Naive thymus-derived CD4-positive, alpha-beta T cell (primary cell): ENCODE measurements at regions not wholly inside any gene's neighbourhood (a gene's known extent, or its start where the extent isn't known, plus 50 kb on each side); places are given as distances from the start of the nearest gene placed in this dataset.

Experiments
- ATAC-seq: fragments of 150-1000 bp; cut with Tn5 transposase; 2 replicates; pipeline ENCODE4 v1.10.0; 2021; ENCODE audit warnings: mild to moderate bottlenecking, moderate library complexity
- CTCF ChIA-PET: fragments of 350-600 bp; sonication (Branson Sonifier 250); formaldehyde crosslinking; loops from one replicate; lab custom pipeline; 2021; ENCODE audit warnings: antibody characterized with exemption; lab: Charles Lee
- POLR2A ChIA-PET: fragments of 350-600 bp; sonication (Branson Sonifier 250); formaldehyde crosslinking; loops from one replicate; lab custom pipeline; 2021; ENCODE audit warnings: antibody characterized with exemption, inconsistent platforms; lab: Charles Lee
- DNase-seq, 9 donors: peaks; one replicate each; pipeline versions ENCODE4 v3.0.0 to v3.0.0-alpha.2; 2020 to 2022; ENCODE audit warnings: mixed read lengths in 1 of 9
- H3K27ac ChIP-seq: one replicate; pipeline ENCODE4 v1.7.0; 2013; ENCODE audit warnings: mild to moderate bottlenecking, low read depth, low read length, moderate library complexity
- H3K27me3 ChIP-seq, 2 donors: one replicate each; pipeline ENCODE4 v1.7.0; 2013; ENCODE audit warnings: low read length in 2 of 2, mild to moderate bottlenecking in 2 of 2, moderate library complexity in 2 of 2; ENCODE audit not compliant: control insufficient read depth in 2 of 2, insufficient read depth in 2 of 2
- H3K36me3 ChIP-seq, 3 experiments: 1 replicate in 2 of 3; 2 replicates in 1 of 3; pipeline ENCODE4 v1.7.0; 2013; ENCODE audit warnings: low read length in 3 of 3, mild to moderate bottlenecking in 3 of 3, moderate library complexity in 1 of 3; ENCODE audit not compliant: insufficient read depth in 3 of 3, control insufficient read depth in 2 of 3
- H3K4me1 ChIP-seq, 2 donors: one replicate each; pipeline ENCODE4 v1.7.0; 2013; ENCODE audit warnings: low read length in 2 of 2, mild to moderate bottlenecking in 2 of 2, moderate library complexity in 1 of 2; ENCODE audit not compliant: control insufficient read depth in 2 of 2, insufficient read depth in 2 of 2
- H3K4me3 ChIP-seq: 2 replicates; pipeline ENCODE4 v1.7.0; 2013; ENCODE audit warnings: mild to moderate bottlenecking, low read length
- H3K9me3 ChIP-seq, 3 experiments: 1 replicate in 2 of 3; 2 replicates in 1 of 3; pipeline ENCODE4 v1.7.0; 2013; ENCODE audit warnings: low read length in 3 of 3; ENCODE audit not compliant: control insufficient read depth in 2 of 3
- H3K27ac Mint-ChIP-seq, 9 donors: one replicate each; pipeline ENCODE4 v1.8.0; 2020 to 2022; ENCODE audit warnings: mixed read lengths in 9 of 9, mild to moderate bottlenecking in 8 of 9, moderate library complexity in 5 of 9, inconsistent platforms in 2 of 9
- H3K27me3 Mint-ChIP-seq, 5 donors: one replicate each; pipeline ENCODE4 v1.8.0; 2021 to 2022; ENCODE audit warnings: mixed read lengths in 5 of 5, mild to moderate bottlenecking in 1 of 5
- H3K36me3 Mint-ChIP-seq, 5 donors: one replicate each; pipeline ENCODE4 v1.8.0; 2020 to 2022; ENCODE audit warnings: mixed read lengths in 5 of 5, mild to moderate bottlenecking in 3 of 5, inconsistent platforms in 1 of 5
- H3K4me1 Mint-ChIP-seq, 7 donors: one replicate each; pipeline ENCODE4 v1.8.0; 2020 to 2022; ENCODE audit warnings: mixed read lengths in 7 of 7, mild to moderate bottlenecking in 3 of 7, inconsistent platforms in 1 of 7
- H3K4me3 Mint-ChIP-seq, 10 donors: one replicate each; pipeline ENCODE4 v1.8.0; 2020 to 2022; ENCODE audit warnings: mild to moderate bottlenecking in 10 of 10, mixed read lengths in 10 of 10, moderate library complexity in 6 of 10, inconsistent platforms in 2 of 10
- H3K9me3 Mint-ChIP-seq, 11 donors: one replicate each; pipeline ENCODE4 v1.8.0; 2020 to 2022; ENCODE audit warnings: mixed read lengths in 11 of 11, mild to moderate bottlenecking in 4 of 11, inconsistent platforms in 1 of 11, moderate library complexity in 1 of 11
- intact Hi-C, 2 donors: fragments of 100-400 bp; cut with micrococcal nuclease; formaldehyde crosslinking; loops; one replicate each; pipeline ENCODE4 v1.15.1; 2023

DNA sequence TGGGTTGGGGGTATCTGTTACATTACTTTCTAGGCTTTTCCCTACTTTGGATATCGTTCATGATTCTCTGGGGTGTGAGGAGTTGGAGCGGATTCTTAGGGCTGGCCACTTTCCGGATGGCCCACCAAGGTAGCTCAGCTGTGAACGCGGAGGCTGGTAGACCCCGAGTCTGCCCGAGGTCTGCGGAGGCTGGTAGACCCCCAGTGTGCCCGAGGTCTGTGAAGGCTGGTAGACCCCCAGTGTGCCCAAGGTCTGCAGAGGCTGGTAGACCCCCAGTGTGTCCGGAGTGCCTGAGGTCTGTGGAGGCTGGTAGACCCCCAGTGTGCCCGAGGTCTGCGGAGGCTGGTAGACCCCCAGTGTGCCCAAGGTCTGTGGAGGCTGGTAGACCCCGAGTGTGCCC lies 99.2 kb upstream of the ZNF469 start:
- no peak for DNase-seq
- Mint-ChIP-seq H3K4me3 (no peak overlapping the region), H3K27me3 (peaks cover 0 to 8% (median 0%) of the 10 kb centered on the region in 5 donors), H3K36me3 (peaks cover 0 to 6% (median 0%) of the 10 kb centered on the region in 5 donors), H3K4me1 (no peaks in the 10 kb centered on the region), H3K27ac (no peak overlapping the region), H3K9me3 (peaks cover 0 to 10% (median 4%) of the 10 kb centered on the region in 11 donors)
- ATAC-seq, result no peak
- H3K9me3 ChIP-seq, result peaks cover 0 to 16% (median 0%) of the 10 kb centered on the region in 3 experiments
- no peaks in the 10 kb centered on the region for H3K36me3 ChIP-seq
- CTCF ChIA-PET, result no interaction called here
- POLR2A ChIA-PET, result no interaction called here
- no peak overlapping the region for H3K27ac ChIP-seq
- intact Hi-C loops, result no loop called here
- H3K27me3 ChIP-seq, result no peaks in the 10 kb centered on the region
- no peaks in the 10 kb centered on the region for H3K4me1 ChIP-seq
- no peak overlapping the region for H3K4me3 ChIP-seq

DNA sequence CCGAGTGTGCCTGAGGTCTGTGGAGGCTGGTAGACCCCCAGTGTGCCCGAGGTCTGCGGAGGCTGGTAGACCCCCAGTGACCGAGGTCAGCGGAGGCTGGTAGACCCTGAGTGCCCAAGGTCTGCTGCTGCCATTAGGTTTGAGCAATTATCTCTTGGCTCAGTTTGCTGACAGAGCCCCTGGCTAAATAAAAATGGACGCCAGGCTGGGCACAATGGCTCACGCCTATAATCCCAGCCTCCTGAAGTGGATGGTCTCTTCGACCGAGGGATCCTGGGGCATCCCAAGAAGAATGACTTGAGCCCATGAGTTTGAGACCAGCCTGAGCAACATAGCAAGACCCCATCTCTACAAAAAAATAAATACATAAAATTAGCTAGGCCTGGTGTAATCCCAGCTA lies 98.7 kb upstream of the ZNF469 start:
- peaks cover 0 to 20% (median 0%) of the 10 kb centered on the region in 3 experiments for H3K9me3 ChIP-seq
- ChIA-PET POLR2A (no interaction called here), CTCF (no interaction called here)
- peaks cover 0 to 6% (median 0%) of the 10 kb centered on the region in 5 donors for H3K36me3 Mint-ChIP-seq
- H3K4me3 ChIP-seq, result no peak overlapping the region
- DNase-seq (no peak), ATAC-seq (no peak)
- intact Hi-C loops, result no loop called here
- peaks cover 0 to 9% (median 4%) of the 10 kb centered on the region in 11 donors for H3K9me3 Mint-ChIP-seq
- H3K4me3 Mint-ChIP-seq, result no peak overlapping the region
- no peaks in the 10 kb centered on the region for H3K4me1 Mint-ChIP-seq
- no peaks in the 10 kb centered on the region for H3K36me3 ChIP-seq
- no peak overlapping the region for H3K27ac Mint-ChIP-seq
- peaks cover 0 to 8% (median 0%) of the 10 kb centered on the region in 5 donors for H3K27me3 Mint-ChIP-seq
- no peak overlapping the region for H3K27ac ChIP-seq
- H3K27me3 ChIP-seq, result no peaks in the 10 kb centered on the region
- no peaks in the 10 kb centered on the region for H3K4me1 ChIP-seq

DNA sequence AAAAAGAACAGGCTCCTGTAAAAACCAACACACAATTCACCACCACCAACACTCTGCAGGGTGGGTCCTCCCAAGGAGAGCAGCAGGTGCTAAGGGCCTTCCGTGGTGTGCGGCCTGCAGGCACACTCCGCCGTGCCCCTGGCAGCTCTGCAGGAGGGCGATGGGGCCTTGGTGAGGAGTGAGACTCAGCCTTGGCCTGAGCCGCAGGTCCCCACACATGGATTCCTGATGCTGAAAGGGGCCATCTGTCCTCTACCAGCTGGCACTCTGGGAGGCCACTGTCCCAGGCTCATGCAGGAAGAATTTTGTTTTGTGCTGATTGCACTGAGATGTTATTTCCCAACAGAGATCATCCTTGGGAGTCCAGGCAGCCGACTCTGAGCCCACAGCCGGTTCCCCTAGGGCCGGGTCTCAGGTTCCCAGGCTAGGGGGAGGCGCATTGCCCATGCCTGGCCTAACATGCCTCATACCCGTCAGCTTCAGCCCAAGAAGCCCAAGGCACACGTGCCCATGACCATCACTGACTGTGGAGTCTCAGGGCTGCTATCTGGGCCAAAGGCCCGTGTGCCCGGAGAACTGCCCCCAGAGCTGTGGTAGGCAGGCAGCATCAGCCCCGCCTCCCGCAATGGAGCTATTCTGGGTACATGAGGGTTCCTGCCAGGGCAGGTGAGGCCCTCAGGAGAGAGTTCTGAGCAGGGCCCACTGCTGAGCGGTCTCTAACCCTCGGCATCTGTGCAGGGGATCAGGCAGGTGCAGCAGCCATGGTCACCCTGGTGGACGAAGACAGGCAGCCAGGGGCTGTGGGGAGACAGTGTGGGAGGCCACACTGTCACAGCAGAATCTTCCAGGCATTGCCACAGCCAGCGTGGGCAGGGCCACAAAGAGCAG lies 97.9 kb upstream of the ZNF469 start:
- Mint-ChIP-seq H3K27me3 (peaks cover 0 to 8% (median 0%) of the 10 kb centered on the region in 5 donors), H3K4me1 (no peaks in the 10 kb centered on the region), H3K27ac (no peak overlapping the region), H3K36me3 (peaks cover 0 to 6% (median 0%) of the 10 kb centered on the region in 5 donors), H3K9me3 (peaks cover 0 to 8% (median 4%) of the 10 kb centered on the region in 11 donors), H3K4me3 (no peak overlapping the region)
- no peak overlapping the region for H3K4me3 ChIP-seq
- no peak for DNase-seq
- H3K36me3 ChIP-seq, result no peaks in the 10 kb centered on the region
- POLR2A ChIA-PET, result no interaction called here
- ATAC-seq, result no peak
- H3K27ac ChIP-seq, result no peak overlapping the region
- H3K4me1 ChIP-seq, result no peaks in the 10 kb centered on the region
- H3K27me3 ChIP-seq, result no peaks in the 10 kb centered on the region
- intact Hi-C loops, result no loop called here
- peaks cover 0 to 22% (median 0%) of the 10 kb centered on the region in 3 experiments for H3K9me3 ChIP-seq
- CTCF ChIA-PET, result no interaction called here

DNA sequence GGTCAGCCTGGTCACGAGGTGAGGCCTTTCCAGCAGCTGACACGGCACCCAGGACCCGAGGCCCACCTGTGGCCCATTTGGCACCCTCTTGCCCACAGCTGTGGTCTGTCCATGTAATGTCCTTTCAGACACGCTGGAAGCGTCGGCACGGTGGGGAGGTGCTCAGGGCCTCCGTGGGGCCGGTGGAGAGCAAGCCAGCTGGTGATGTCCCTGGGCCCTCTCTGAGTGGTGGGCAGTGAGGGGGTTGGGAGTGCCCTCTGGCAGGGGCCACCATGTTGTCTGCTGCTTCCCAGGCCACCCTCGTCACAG lies 97.3 kb upstream of the ZNF469 start:
- H3K36me3 ChIP-seq, result no peaks in the 10 kb centered on the region
- H3K4me3 ChIP-seq, result no peak overlapping the region
- ATAC-seq (no peak), DNase-seq (no peak)
- Mint-ChIP-seq H3K36me3 (peaks cover 0 to 6% (median 0%) of the 10 kb centered on the region in 5 donors), H3K9me3 (peaks cover 0 to 8% (median 4%) of the 10 kb centered on the region in 11 donors), H3K4me1 (no peaks in the 10 kb centered on the region), H3K27ac (no peak overlapping the region), H3K4me3 (no peak overlapping the region), H3K27me3 (peaks cover 0 to 8% (median 0%) of the 10 kb centered on the region in 5 donors)
- intact Hi-C loops, result no loop called here
- H3K9me3 ChIP-seq, result peaks cover 0 to 22% (median 0%) of the 10 kb centered on the region in 3 experiments
- ChIA-PET POLR2A (no interaction called here), CTCF (no interaction called here)
- no peaks in the 10 kb centered on the region for H3K27me3 ChIP-seq
- no peak overlapping the region for H3K27ac ChIP-seq
- H3K4me1 ChIP-seq, result no peaks in the 10 kb centered on the region

DNA sequence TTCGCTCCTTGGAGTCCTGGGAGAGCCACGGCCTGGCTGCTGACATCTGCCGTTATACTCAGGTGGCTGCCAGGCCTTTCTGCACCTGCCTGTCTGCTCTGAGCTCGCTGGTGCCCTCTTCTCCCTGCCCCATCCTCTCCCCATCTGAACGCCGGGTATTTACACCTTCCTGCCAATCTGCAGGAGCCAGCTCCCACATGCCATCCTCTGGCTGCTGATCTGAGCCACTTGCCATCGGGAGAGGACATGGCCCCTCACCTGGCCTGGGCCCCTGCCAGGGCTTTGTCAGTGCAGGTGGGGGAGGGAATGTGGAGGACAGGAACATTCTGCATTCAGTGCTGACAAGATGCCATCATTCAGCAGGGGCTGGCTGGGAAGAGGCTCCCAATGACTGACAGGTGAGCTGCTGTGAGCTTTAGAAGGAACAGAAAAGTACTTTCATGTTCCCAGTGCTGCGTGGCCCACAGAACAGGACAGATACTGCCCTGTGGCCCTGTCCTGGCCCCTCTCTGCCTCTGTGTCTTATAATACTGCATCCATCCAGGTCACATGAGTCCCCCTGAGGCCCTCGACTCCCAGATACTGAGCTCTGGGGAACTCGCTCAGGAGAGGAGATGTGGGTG lies 96.3 kb upstream of the ZNF469 start:
- DNase-seq, result no peak
- H3K9me3 Mint-ChIP-seq, result peaks cover 0 to 10% (median 5%) of the 10 kb centered on the region in 11 donors
- intact Hi-C loops, result no loop called here
- ATAC-seq, result no peak
- Histone ChIP-seq H3K27ac (no peak overlapping the region), H3K4me3 (no peak overlapping the region), H3K4me1 (no peaks in the 10 kb centered on the region), H3K27me3 (no peaks in the 10 kb centered on the region), H3K9me3 (peaks cover 0 to 22% (median 0%) of the 10 kb centered on the region in 3 experiments), H3K36me3 (no peaks in the 10 kb centered on the region)
- H3K27me3 Mint-ChIP-seq, result peaks cover 0 to 8% (median 0%) of the 10 kb centered on the region in 5 donors
- CTCF ChIA-PET, result no interaction called here
- H3K36me3 Mint-ChIP-seq, result peaks cover 0 to 6% (median 0%) of the 10 kb centered on the region in 5 donors
- no peaks in the 10 kb centered on the region for H3K4me1 Mint-ChIP-seq
- H3K4me3 Mint-ChIP-seq, result no peak overlapping the region
- no peak overlapping the region for H3K27ac Mint-ChIP-seq
- POLR2A ChIA-PET, result no interaction called here

DNA sequence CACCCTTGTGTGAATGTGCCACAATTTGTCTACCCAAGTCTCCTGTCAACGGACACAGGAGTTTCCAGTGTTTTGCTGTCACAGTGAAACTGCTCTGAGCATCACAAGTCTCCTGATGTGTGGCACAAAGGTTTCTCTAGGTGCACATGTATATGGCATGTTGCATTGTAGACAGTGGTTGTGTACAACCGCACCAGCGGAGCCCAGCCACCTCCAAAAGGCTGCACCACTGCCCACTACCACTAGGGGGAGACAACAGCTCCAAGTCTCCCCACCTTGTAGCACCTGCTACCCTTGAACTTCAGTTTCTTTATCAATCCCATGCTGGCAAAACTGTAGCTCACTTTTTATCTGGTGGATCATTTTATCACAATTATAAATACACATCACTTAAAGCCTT lies 95.5 kb upstream of the ZNF469 start:
- Mint-ChIP-seq H3K27me3 (peaks cover 0 to 9% (median 0%) of the 10 kb centered on the region in 5 donors), H3K27ac (no peak overlapping the region), H3K9me3 (peaks cover 0 to 8% (median 5%) of the 10 kb centered on the region in 11 donors), H3K36me3 (peaks cover 0 to 6% (median 0%) of the 10 kb centered on the region in 5 donors), H3K4me3 (no peak overlapping the region), H3K4me1 (no peaks in the 10 kb centered on the region)
- Histone ChIP-seq H3K4me1 (no peaks in the 10 kb centered on the region), H3K27me3 (no peaks in the 10 kb centered on the region), H3K9me3 (peaks cover 0 to 22% (median 0%) of the 10 kb centered on the region in 3 experiments), H3K36me3 (no peaks in the 10 kb centered on the region), H3K4me3 (no peak overlapping the region), H3K27ac (no peak overlapping the region)
- no peak for DNase-seq
- intact Hi-C loops, result no loop called here
- POLR2A ChIA-PET, result no interaction called here
- ATAC-seq, result no peak
- CTCF ChIA-PET, result no interaction called here
